GM06990 (cell line): ENCODE measurements at regions not wholly inside any gene's neighbourhood (a gene's known extent, or its start where the extent isn't known, plus 50 kb on each side); places are given as distances from the start of the nearest gene placed in this dataset.

Experiments
- DNase-seq: peaks from one replicate; pipeline ENCODE4 v3.0.0-alpha.2; 2011; ENCODE audit not compliant: insufficient read length; ENCODE audit errors: extremely low read depth
- H3K27me3 ChIP-seq: replicated peaks from 2 replicates; pipeline ENCODE4 v1.6.0; 2011; ENCODE audit warnings: low read length; ENCODE audit not compliant: control insufficient read depth, insufficient read depth
- H3K36me3 ChIP-seq: 2 replicates; pipeline ENCODE4 v1.5.1; 2011; ENCODE audit warnings: low read length; ENCODE audit not compliant: control insufficient read depth, insufficient read depth
- H3K4me3 ChIP-seq: replicated peaks from 2 replicates; pipeline ENCODE4 v1.5.1; 2011; ENCODE audit warnings: low read depth, mild to moderate bottlenecking, control low read depth, low read length
- CTCF ChIP-seq: IDR thresholded peaks from 2 replicates; pipeline ENCODE4 v1.5.1; 2011; ENCODE audit warnings: low read length, control low read depth, mild to moderate bottlenecking, inconsistent platforms; ENCODE audit not compliant: insufficient read depth, poor library complexity, severe bottlenecking

- Histone ChIP-seq H3K4me3 (no peak overlapping the region), H3K27me3 (no peaks in the 10 kb centered on the region), H3K36me3 (no peaks in the 10 kb centered on the region)
- TF ChIP-seq CTCF: no peak
- DNase-seq: no peak
Measured at GRCh38 chr5:77850536-77851175, 74.5 kb upstream of the TBCA start.

- H3K4me3 ChIP-seq: no peak overlapping the region
- H3K36me3 ChIP-seq: no peaks in the 10 kb centered on the region
- no peak for DNase-seq
- TF ChIP-seq CTCF: no peak
- H3K27me3 ChIP-seq: no peaks in the 10 kb centered on the region
Measured at GRCh38 chr5:77849308-77849900, 73.3 kb upstream of the TBCA start.

- DNase-seq: no peak
- TF ChIP-seq CTCF: no peak
- no peaks in the 10 kb centered on the region for H3K27me3 ChIP-seq
- H3K4me3 ChIP-seq: no peak overlapping the region
- H3K36me3 ChIP-seq: no peaks in the 10 kb centered on the region
Measured at GRCh38 chr5:77847814-77848290, 71.7 kb upstream of the TBCA start.

- no peaks in the 10 kb centered on the region for H3K36me3 ChIP-seq
- DNase-seq: no peak
- no peak for TF ChIP-seq CTCF
- H3K4me3 ChIP-seq: no peak overlapping the region
- no peaks in the 10 kb centered on the region for H3K27me3 ChIP-seq
Measured at GRCh38 chr5:77847129-77847460, 71.0 kb upstream of the TBCA start.

- Histone ChIP-seq H3K27me3 (no peaks in the 10 kb centered on the region), H3K4me3 (no peak overlapping the region), H3K36me3 (no peaks in the 10 kb centered on the region)
- no peak for DNase-seq
- TF ChIP-seq CTCF: no peak
Measured at GRCh38 chr5:77846422-77847128, 70.4 kb upstream of the TBCA start.

- H3K4me3 ChIP-seq: no peak overlapping the region
- no peak for TF ChIP-seq CTCF
- H3K27me3 ChIP-seq: no peaks in the 10 kb centered on the region
- H3K36me3 ChIP-seq: no peaks in the 10 kb centered on the region
- DNase-seq: no peak
Measured at GRCh38 chr5:77845324-77845646, 69.1 kb upstream of the TBCA start.
